ENCODE measurements at regions not wholly inside any gene's neighbourhood (a gene's known extent, or its start where the extent isn't known, plus 50 kb on each side); places are given as distances from the start of the nearest gene placed in this dataset.

- 23 to 62% (median 34%) methylated on average over 9 of the region's 9 CpGs for WGBS, 3 donors
- peaks cover 0 to 23% (median 0%) of the 10 kb centered on the region in 3 donors for H3K4me1 ChIP-seq (ENCODE audit: control insufficient read depth in 3 of 3, insufficient read depth in 2 of 3, low read depth in 1 of 3, low read length in 2 of 3)
- H3K27ac ChIP-seq (ENCODE audit: low read depth in 1 of 3, low read length in 2 of 3) = no peak overlapping the region
- FAIRE-seq (no peak), DNase-seq (peak; percentile 60 to 61)
- no peaks in the 10 kb centered on the region for H3K9me3 ChIP-seq (ENCODE audit: control insufficient read depth in 2 of 2, insufficient read depth in 1 of 2, low read depth in 1 of 2, low read length in 1 of 2)
- no peaks in the 10 kb centered on the region for H3K36me3 ChIP-seq (ENCODE audit: control insufficient read depth in 3 of 3, insufficient read depth in 2 of 3, low read depth in 1 of 3, low read length in 3 of 3)
- no peak overlapping the region for H3K4me3 ChIP-seq (ENCODE audit: low read depth in 1 of 3, low read length in 3 of 3)
- H3K27me3 ChIP-seq (ENCODE audit: control insufficient read depth in 3 of 3, insufficient read depth in 3 of 3, low read length in 3 of 3) = peaks cover 0 to 2% (median under 1%) of the 10 kb centered on the region in 3 donors
These were observed 141.6 kb upstream of the GLI2 start for GRCh38 chr2:120593921-120594686.

DNA sequence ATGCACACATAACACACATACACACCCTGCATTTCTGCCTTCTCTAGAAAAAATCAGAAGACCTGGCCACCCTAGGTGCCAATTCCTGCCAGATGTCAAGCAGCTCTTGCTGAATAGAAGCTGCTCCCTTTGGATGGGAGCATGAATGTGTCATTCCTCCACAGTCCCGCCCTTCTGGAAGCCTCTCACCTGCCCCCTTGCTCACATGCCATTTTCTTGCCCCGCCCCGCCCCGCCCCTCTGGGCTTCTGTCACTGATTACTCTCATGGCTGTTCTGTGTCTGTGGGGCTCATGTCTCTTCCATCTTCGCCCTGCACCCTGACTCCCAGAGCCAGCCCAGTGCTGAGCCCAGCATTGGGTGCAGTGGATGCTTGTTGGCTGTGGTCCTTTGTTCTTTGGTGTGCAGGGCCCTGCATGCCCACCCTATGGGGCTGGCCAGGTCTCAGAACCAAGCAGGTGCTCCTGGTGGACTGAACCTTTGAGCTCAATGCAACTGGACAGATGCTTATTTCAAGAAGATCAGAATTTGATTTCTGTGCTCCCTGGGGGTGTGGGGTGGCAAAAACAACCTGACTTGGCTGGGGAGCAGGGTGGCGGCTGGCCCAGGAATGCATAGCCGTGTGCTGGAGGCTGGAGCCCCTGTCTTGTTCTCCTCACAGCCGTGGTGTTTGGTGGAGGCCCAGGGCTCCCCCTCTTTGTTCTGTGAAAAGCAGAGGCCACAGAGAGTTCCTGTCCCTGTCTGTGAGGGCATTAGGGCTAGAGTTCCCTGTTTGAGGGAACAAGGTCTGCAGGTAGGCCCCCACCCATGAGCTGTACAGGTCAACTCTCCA lies 140.6 kb upstream of the GLI2 start:
- Histone ChIP-seq H3K4me1 (ENCODE audit: control insufficient read depth in 3 of 3, insufficient read depth in 2 of 3, low read depth in 1 of 3, low read length in 2 of 3) (peaks cover 0 to 28% (median 0%) of the 10 kb centered on the region in 3 donors), H3K27ac (ENCODE audit: low read depth in 1 of 3, low read length in 2 of 3) (no peak overlapping the region), H3K4me3 (ENCODE audit: low read depth in 1 of 3, low read length in 3 of 3) (no peak overlapping the region), H3K9me3 (ENCODE audit: control insufficient read depth in 2 of 2, insufficient read depth in 1 of 2, low read depth in 1 of 2, low read length in 1 of 2) (no peaks in the 10 kb centered on the region), H3K27me3 (ENCODE audit: control insufficient read depth in 3 of 3, insufficient read depth in 3 of 3, low read length in 3 of 3) (peaks cover 0 to 2% (median 0%) of the 10 kb centered on the region in 3 donors), H3K36me3 (ENCODE audit: control insufficient read depth in 3 of 3, insufficient read depth in 2 of 3, low read depth in 1 of 3, low read length in 3 of 3) (no peaks in the 10 kb centered on the region)
- no peak for FAIRE-seq
- peak; percentile 68 to 84 for DNase-seq
- 38 to 65% (median 42%) methylated on average over 8 of the region's 8 CpGs for WGBS, 3 donors

DNA sequence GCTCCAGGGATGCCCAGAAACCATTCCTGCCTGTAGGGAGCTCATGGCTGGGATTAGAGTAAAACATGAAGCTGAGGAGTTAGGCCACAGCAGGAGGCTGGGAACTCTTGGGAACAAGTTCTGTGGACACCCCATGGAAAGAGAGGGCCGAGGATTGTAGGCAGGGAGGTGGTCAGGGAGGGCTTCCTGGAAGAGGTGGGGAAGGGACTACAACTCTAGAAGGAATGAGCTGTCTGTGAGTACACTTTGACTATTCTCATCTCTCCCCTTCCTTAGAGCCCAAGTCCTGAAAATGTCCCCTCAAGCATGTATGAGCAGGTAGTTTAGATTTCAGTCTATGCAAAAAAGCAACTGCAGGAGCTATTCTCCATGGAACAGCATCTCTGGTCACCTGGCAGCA lies 139.9 kb upstream of the GLI2 start:
- WGBS, 3 donors = 79 to 87% (median 86%) methylated on average over 1 of the region's 1 CpG
- Histone ChIP-seq H3K27ac (ENCODE audit: low read depth in 1 of 3, low read length in 2 of 3) (no peak overlapping the region), H3K9me3 (ENCODE audit: control insufficient read depth in 2 of 2, insufficient read depth in 1 of 2, low read depth in 1 of 2, low read length in 1 of 2) (no peaks in the 10 kb centered on the region), H3K36me3 (ENCODE audit: control insufficient read depth in 3 of 3, insufficient read depth in 2 of 3, low read depth in 1 of 3, low read length in 3 of 3) (no peaks in the 10 kb centered on the region), H3K4me1 (ENCODE audit: control insufficient read depth in 3 of 3, insufficient read depth in 2 of 3, low read depth in 1 of 3, low read length in 2 of 3) (peaks cover 0 to 28% (median 0%) of the 10 kb centered on the region in 3 donors), H3K4me3 (ENCODE audit: low read depth in 1 of 3, low read length in 3 of 3) (no peak overlapping the region), H3K27me3 (ENCODE audit: control insufficient read depth in 3 of 3, insufficient read depth in 3 of 3, low read length in 3 of 3) (peaks cover 0 to 2% (median 0%) of the 10 kb centered on the region in 3 donors)
- DNase-seq (no peak), FAIRE-seq (no peak)

- no peak for DNase-seq
- WGBS, 3 donors = 77 to 90% (median 83%) methylated on average over 16 of the region's 16 CpGs
- Histone ChIP-seq H3K4me3 (ENCODE audit: low read depth in 1 of 3, low read length in 3 of 3) (no peak overlapping the region), H3K9me3 (ENCODE audit: control insufficient read depth in 2 of 2, insufficient read depth in 1 of 2, low read depth in 1 of 2, low read length in 1 of 2) (no peaks in the 10 kb centered on the region), H3K27me3 (ENCODE audit: control insufficient read depth in 3 of 3, insufficient read depth in 3 of 3, low read length in 3 of 3) (peaks cover 0 to 2% (median 0%) of the 10 kb centered on the region in 3 donors), H3K4me1 (ENCODE audit: control insufficient read depth in 3 of 3, insufficient read depth in 2 of 3, low read depth in 1 of 3, low read length in 2 of 3) (peaks cover 0 to 28% (median 0%) of the 10 kb centered on the region in 3 donors), H3K27ac (ENCODE audit: low read depth in 1 of 3, low read length in 2 of 3) (no peak overlapping the region), H3K36me3 (ENCODE audit: control insufficient read depth in 3 of 3, insufficient read depth in 2 of 3, low read depth in 1 of 3, low read length in 3 of 3) (no peaks in the 10 kb centered on the region)
- no peak for FAIRE-seq
These were observed 139.4 kb upstream of the GLI2 start for GRCh38 chr2:120596191-120596811.

GRCh38 chr2:120596990-120597594 lies 138.6 kb upstream of the GLI2 start:
- Histone ChIP-seq H3K27me3 (ENCODE audit: control insufficient read depth in 3 of 3, insufficient read depth in 3 of 3, low read length in 3 of 3) (no peaks in the 10 kb centered on the region), H3K27ac (ENCODE audit: low read depth in 1 of 3, low read length in 2 of 3) (no peak overlapping the region), H3K36me3 (ENCODE audit: control insufficient read depth in 3 of 3, insufficient read depth in 2 of 3, low read depth in 1 of 3, low read length in 3 of 3) (no peaks in the 10 kb centered on the region), H3K4me3 (ENCODE audit: low read depth in 1 of 3, low read length in 3 of 3) (no peak overlapping the region), H3K9me3 (ENCODE audit: control insufficient read depth in 2 of 2, insufficient read depth in 1 of 2, low read depth in 1 of 2, low read length in 1 of 2) (no peaks in the 10 kb centered on the region), H3K4me1 (ENCODE audit: control insufficient read depth in 3 of 3, insufficient read depth in 2 of 3, low read depth in 1 of 3, low read length in 2 of 3) (peaks cover 0 to 28% (median 0%) of the 10 kb centered on the region in 3 donors)
- FAIRE-seq (no peak), DNase-seq (no peak)
- WGBS, 3 donors = 63 to 89% (median 75%) methylated on average over 12 of the region's 12 CpGs

DNA sequence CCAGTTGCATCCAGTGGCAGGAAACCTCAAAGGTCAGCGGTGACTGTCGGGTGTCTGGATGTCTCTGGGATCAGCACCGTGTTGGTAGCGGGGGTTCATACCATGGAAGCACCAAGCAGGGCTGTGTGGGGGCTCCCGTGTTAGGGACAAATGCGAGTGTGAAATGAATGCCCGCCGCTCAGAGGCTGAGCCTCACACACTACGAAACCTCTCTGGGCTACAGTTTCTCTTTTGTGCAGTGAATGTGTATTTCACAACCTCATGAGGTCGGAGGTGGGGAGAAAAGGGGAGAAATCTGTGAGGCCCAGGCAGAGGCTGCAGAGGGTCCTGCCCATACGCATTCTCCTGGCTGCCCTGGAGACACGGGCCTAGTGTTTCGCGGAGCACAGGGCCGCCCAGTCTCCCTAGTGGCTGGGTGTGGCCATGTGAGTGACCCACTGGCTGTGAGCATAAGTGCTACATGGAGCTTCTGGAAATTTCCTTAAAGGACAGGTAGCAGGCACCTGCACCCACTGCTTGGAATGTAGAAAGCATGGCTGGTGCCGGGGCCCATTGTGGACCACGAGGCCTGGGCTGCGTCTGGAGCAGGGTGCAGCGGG lies 138.0 kb upstream of the GLI2 start:
- no peak overlapping the region for H3K27ac ChIP-seq (ENCODE audit: low read depth in 1 of 3, low read length in 2 of 3)
- H3K4me3 ChIP-seq (ENCODE audit: low read depth in 1 of 3, low read length in 3 of 3) = no peak overlapping the region
- no peak for DNase-seq
- no peaks in the 10 kb centered on the region for H3K27me3 ChIP-seq (ENCODE audit: control insufficient read depth in 3 of 3, insufficient read depth in 3 of 3, low read length in 3 of 3)
- FAIRE-seq = no peak
- 90 to 92% (median 92%) methylated on average over 19 of the region's 19 CpGs for whole genome bisulfite sequencing, 3 donors
- H3K4me1 ChIP-seq (ENCODE audit: control insufficient read depth in 3 of 3, insufficient read depth in 2 of 3, low read depth in 1 of 3, low read length in 2 of 3) = peaks cover 0 to 28% (median 0%) of the 10 kb centered on the region in 3 donors
- no peaks in the 10 kb centered on the region for H3K36me3 ChIP-seq (ENCODE audit: control insufficient read depth in 3 of 3, insufficient read depth in 2 of 3, low read depth in 1 of 3, low read length in 3 of 3)
- no peaks in the 10 kb centered on the region for H3K9me3 ChIP-seq (ENCODE audit: control insufficient read depth in 2 of 2, insufficient read depth in 1 of 2, low read depth in 1 of 2, low read length in 1 of 2)

DNA sequence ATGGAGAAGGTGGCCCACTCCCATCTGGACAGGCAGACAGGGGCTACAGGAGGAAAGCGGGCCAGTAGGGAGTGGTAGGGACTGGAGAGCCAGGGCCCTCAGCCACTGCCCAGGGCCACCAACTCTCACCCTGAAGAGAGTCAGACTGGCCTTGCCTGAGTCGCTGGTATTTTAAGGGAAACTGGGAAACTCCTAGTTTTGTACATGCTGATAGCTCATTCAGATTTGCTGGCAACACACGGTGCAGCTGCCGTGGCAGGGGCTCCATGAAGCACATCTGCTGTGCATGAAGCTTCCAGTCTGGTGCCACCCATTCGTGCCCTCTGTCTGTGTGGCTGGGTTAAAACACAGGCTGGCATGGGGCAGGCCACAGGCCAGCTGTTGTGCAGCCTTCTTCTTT lies 137.3 kb upstream of the GLI2 start:
- 81 to 92% (median 90%) methylated on average over 5 of the region's 5 CpGs for WGBS, 3 donors
- Histone ChIP-seq H3K27ac (ENCODE audit: low read depth in 1 of 3, low read length in 2 of 3) (no peak overlapping the region), H3K27me3 (ENCODE audit: control insufficient read depth in 3 of 3, insufficient read depth in 3 of 3, low read length in 3 of 3) (no peaks in the 10 kb centered on the region), H3K4me1 (ENCODE audit: control insufficient read depth in 3 of 3, insufficient read depth in 2 of 3, low read depth in 1 of 3, low read length in 2 of 3) (peaks cover 0 to 25% (median 0%) of the 10 kb centered on the region in 3 donors), H3K36me3 (ENCODE audit: control insufficient read depth in 3 of 3, insufficient read depth in 2 of 3, low read depth in 1 of 3, low read length in 3 of 3) (no peaks in the 10 kb centered on the region), H3K9me3 (ENCODE audit: control insufficient read depth in 2 of 2, insufficient read depth in 1 of 2, low read depth in 1 of 2, low read length in 1 of 2) (no peaks in the 10 kb centered on the region), H3K4me3 (ENCODE audit: low read depth in 1 of 3, low read length in 3 of 3) (no peak overlapping the region)
- DNase-seq = no peak
- FAIRE-seq = no peak

- Histone ChIP-seq H3K27ac (ENCODE audit: low read depth in 1 of 3, low read length in 2 of 3) (no peak overlapping the region), H3K9me3 (ENCODE audit: control insufficient read depth in 2 of 2, insufficient read depth in 1 of 2, low read depth in 1 of 2, low read length in 1 of 2) (no peaks in the 10 kb centered on the region), H3K4me3 (ENCODE audit: low read depth in 1 of 3, low read length in 3 of 3) (no peak overlapping the region), H3K27me3 (ENCODE audit: control insufficient read depth in 3 of 3, insufficient read depth in 3 of 3, low read length in 3 of 3) (no peaks in the 10 kb centered on the region), H3K36me3 (ENCODE audit: control insufficient read depth in 3 of 3, insufficient read depth in 2 of 3, low read depth in 1 of 3, low read length in 3 of 3) (no peaks in the 10 kb centered on the region), H3K4me1 (ENCODE audit: control insufficient read depth in 3 of 3, insufficient read depth in 2 of 3, low read depth in 1 of 3, low read length in 2 of 3) (peaks cover 0 to 19% (median 0%) of the 10 kb centered on the region in 3 donors)
- DNase-seq (no peak), FAIRE-seq (no peak)
- WGBS, 3 donors = 47 to 78% (median 58%) methylated on average over 7 of the region's 7 CpGs
These were observed 136.6 kb upstream of the GLI2 start for GRCh38 chr2:120599072-120599471.
